ENCODE measurements at regions not wholly inside any gene's neighbourhood (a gene's known extent, or its start where the extent isn't known, plus 50 kb on each side); places are given as distances from the start of the nearest gene placed in this dataset.

DNA sequence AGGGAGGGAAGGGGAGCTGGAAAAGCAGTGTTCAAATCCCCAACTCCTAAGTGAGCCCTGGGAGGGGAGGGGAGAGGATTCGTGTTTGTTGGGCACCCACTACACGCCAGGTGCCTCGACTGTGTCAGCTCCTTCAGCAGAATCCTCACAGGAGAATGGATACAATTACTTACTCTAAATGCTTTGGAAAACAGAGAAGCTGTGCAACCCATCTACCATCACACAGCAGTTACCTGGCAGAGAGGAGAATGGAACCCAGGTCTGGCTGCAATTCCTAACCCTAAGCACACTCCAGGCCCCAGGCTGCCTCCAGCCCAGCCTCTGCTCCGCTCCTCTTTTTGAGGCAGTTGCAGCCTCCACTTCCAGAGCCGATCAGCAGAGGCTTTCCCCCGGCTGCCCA lies 86.4 kb upstream of the PTPN1 start:
- no peak for ATAC-seq
- Mint-ChIP-seq H3K36me3 (no peaks in the 10 kb centered on the region), H3K4me3 (no peak overlapping the region), H3K27ac (no peak overlapping the region), H3K9me3 (peaks cover 8% of the 10 kb centered on the region), H3K4me1 (peaks cover 9% of the 10 kb centered on the region; the same call in 1 of the 2 replicates), H3K27me3 (ENCODE audit: low read depth) (no peaks in the 10 kb centered on the region; the same call in 1 of the 2 replicates)
- ChIA-PET POLR2A (no interaction called here), CTCF (no interaction called here)
- no peak for DNase-seq (ENCODE audit: low spot score)
- TF ChIP-seq FOXP1 (CRISPR knock-in tag; IDR thresholded peaks at IDR 0.05; ENCODE audit: borderline replicate concordance), result no peak
- no peak for TF ChIP-seq GTF2I (CRISPR knock-in tag; conservative IDR thresholded peaks at IDR 0.05)
- TF ChIP-seq, protein P1, sequence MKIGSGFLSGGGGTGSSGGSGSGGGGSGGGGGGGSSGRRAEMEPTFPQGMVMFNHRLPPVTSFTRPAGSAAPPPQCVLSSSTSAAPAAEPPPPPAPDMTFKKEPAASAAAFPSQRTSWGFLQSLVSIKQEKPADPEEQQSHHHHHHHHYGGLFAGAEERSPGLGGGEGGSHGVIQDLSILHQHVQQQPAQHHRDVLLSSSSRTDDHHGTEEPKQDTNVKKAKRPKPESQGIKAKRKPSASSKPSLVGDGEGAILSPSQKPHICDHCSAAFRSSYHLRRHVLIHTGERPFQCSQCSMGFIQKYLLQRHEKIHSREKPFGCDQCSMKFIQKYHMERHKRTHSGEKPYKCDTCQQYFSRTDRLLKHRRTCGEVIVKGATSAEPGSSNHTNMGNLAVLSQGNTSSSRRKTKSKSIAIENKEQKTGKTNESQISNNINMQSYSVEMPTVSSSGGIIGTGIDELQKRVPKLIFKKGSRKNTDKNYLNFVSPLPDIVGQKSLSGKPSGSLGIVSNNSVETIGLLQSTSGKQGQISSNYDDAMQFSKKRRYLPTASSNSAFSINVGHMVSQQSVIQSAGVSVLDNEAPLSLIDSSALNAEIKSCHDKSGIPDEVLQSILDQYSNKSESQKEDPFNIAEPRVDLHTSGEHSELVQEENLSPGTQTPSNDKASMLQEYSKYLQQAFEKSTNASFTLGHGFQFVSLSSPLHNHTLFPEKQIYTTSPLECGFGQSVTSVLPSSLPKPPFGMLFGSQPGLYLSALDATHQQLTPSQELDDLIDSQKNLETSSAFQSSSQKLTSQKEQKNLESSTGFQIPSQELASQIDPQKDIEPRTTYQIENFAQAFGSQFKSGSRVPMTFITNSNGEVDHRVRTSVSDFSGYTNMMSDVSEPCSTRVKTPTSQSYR (CRISPR knock-in tag; IDR thresholded peaks at IDR 0.05), result no peak
- TF ChIP-seq ELF4 (CRISPR knock-in tag; IDR thresholded peaks at IDR 0.05; ENCODE audit: low read depth), result no peak
- TF ChIP-seq, protein P2, sequence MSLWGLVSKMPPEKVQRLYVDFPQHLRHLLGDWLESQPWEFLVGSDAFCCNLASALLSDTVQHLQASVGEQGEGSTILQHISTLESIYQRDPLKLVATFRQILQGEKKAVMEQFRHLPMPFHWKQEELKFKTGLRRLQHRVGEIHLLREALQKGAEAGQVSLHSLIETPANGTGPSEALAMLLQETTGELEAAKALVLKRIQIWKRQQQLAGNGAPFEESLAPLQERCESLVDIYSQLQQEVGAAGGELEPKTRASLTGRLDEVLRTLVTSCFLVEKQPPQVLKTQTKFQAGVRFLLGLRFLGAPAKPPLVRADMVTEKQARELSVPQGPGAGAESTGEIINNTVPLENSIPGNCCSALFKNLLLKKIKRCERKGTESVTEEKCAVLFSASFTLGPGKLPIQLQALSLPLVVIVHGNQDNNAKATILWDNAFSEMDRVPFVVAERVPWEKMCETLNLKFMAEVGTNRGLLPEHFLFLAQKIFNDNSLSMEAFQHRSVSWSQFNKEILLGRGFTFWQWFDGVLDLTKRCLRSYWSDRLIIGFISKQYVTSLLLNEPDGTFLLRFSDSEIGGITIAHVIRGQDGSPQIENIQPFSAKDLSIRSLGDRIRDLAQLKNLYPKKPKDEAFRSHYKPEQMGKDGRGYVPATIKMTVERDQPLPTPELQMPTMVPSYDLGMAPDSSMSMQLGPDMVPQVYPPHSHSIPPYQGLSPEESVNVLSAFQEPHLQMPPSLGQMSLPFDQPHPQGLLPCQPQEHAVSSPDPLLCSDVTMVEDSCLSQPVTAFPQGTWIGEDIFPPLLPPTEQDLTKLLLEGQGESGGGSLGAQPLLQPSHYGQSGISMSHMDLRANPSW (CRISPR knock-in tag; conservative IDR thresholded peaks at IDR 0.05; ENCODE audit: low read depth), result no peak
- TF ChIP-seq, protein P3, sequence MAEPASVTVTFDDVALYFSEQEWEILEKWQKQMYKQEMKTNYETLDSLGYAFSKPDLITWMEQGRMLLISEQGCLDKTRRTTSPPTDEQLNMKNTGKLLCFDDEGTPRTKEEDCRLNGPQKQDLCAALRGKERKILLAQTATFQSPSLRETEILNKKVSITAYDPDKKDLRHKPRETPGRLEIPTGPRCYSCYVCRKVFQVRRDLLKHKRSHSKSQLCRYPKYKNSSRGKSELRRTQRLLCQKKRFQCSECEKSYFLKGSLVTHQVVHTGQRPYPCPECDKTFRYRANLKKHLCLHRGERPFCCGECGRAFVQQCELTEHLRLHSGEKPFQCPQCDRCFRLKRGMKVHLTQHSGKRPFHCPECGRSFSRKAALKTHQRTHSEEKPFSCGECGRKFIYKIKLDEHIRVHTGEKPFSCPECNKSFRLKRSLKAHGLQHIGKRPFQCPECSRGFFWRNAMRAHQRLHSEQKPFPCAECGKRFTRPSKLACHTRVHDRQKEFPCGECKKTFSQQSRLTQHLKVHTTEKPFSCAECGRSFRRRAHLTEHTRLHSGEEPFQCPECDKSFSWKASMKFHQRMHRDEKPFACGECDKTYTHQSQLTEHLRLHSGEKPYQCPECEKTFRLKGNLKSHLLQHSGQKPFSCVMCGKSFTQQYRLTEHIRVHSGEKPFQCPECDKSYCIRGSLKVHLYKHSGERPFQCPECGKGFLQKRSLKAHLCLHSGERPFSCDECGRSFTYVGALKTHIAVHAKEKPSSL (CRISPR knock-in tag; conservative IDR thresholded peaks at IDR 0.05), result no peak
- TF ChIP-seq CBFB (CRISPR knock-in tag; IDR thresholded peaks at IDR 0.05; ENCODE audit: low read depth), result no peak
- no peak for TF ChIP-seq FOXJ3 (CRISPR knock-in tag; IDR thresholded peaks at IDR 0.05; ENCODE audit: borderline replicate concordance)
- no peak for TF ChIP-seq NFYB (CRISPR knock-in tag; conservative IDR thresholded peaks at IDR 0.05; ENCODE audit: low read depth)
- TF ChIP-seq IRF2 (CRISPR knock-in tag; IDR thresholded peaks at IDR 0.05; ENCODE audit: borderline replicate concordance, low read depth), result no peak
- no peak for TF ChIP-seq NR2C2 (CRISPR knock-in tag; IDR thresholded peaks at IDR 0.05)
- no peak for TF ChIP-seq ZNF121 (CRISPR knock-in tag; IDR thresholded peaks at IDR 0.05)
- TF ChIP-seq, protein P4, sequence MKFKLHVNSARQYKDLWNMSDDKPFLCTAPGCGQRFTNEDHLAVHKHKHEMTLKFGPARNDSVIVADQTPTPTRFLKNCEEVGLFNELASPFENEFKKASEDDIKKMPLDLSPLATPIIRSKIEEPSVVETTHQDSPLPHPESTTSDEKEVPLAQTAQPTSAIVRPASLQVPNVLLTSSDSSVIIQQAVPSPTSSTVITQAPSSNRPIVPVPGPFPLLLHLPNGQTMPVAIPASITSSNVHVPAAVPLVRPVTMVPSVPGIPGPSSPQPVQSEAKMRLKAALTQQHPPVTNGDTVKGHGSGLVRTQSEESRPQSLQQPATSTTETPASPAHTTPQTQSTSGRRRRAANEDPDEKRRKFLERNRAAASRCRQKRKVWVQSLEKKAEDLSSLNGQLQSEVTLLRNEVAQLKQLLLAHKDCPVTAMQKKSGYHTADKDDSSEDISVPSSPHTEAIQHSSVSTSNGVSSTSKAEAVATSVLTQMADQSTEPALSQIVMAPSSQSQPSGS (CRISPR knock-in tag; IDR thresholded peaks at IDR 0.05; ENCODE audit: borderline replicate concordance, low read depth), result no peak
- TF ChIP-seq, protein P5, sequence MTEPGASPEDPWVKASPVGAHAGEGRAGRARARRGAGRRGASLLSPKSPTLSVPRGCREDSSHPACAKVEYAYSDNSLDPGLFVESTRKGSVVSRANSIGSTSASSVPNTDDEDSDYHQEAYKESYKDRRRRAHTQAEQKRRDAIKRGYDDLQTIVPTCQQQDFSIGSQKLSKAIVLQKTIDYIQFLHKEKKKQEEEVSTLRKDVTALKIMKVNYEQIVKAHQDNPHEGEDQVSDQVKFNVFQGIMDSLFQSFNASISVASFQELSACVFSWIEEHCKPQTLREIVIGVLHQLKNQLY (CRISPR knock-in tag; IDR thresholded peaks at IDR 0.05), result no peak

DNA sequence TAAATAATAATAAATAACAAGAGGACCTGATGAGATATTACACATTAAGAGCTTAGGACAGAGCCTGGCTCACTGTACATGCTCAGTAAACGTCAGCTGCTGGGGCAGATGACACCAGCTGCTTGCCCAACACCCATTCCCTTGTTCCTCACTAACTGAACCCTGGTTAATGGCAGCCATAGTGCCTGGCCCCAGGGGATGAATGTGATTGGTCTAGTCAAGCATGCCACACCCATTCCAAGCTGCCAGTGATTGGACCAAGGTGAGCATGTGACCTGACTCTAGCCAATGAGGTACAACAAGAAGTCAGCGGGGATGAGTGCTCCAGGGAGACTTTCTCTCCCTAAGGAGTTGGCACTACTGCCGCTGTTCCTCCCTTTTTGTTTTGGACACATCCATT lies 85.1 kb upstream of the PTPN1 start:
- TF ChIP-seq, protein P6, sequence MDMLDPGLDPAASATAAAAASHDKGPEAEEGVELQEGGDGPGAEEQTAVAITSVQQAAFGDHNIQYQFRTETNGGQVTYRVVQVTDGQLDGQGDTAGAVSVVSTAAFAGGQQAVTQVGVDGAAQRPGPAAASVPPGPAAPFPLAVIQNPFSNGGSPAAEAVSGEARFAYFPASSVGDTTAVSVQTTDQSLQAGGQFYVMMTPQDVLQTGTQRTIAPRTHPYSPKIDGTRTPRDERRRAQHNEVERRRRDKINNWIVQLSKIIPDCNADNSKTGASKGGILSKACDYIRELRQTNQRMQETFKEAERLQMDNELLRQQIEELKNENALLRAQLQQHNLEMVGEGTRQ (CRISPR knock-in tag; IDR thresholded peaks at IDR 0.05), result peak; percentile 79
- TF ChIP-seq, protein P7, sequence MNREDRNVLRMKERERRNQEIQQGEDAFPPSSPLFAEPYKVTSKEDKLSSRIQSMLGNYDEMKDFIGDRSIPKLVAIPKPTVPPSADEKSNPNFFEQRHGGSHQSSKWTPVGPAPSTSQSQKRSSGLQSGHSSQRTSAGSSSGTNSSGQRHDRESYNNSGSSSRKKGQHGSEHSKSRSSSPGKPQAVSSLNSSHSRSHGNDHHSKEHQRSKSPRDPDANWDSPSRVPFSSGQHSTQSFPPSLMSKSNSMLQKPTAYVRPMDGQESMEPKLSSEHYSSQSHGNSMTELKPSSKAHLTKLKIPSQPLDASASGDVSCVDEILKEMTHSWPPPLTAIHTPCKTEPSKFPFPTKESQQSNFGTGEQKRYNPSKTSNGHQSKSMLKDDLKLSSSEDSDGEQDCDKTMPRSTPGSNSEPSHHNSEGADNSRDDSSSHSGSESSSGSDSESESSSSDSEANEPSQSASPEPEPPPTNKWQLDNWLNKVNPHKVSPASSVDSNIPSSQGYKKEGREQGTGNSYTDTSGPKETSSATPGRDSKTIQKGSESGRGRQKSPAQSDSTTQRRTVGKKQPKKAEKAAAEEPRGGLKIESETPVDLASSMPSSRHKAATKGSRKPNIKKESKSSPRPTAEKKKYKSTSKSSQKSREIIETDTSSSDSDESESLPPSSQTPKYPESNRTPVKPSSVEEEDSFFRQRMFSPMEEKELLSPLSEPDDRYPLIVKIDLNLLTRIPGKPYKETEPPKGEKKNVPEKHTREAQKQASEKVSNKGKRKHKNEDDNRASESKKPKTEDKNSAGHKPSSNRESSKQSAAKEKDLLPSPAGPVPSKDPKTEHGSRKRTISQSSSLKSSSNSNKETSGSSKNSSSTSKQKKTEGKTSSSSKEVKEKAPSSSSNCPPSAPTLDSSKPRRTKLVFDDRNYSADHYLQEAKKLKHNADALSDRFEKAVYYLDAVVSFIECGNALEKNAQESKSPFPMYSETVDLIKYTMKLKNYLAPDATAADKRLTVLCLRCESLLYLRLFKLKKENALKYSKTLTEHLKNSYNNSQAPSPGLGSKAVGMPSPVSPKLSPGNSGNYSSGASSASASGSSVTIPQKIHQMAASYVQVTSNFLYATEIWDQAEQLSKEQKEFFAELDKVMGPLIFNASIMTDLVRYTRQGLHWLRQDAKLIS (CRISPR knock-in tag; IDR thresholded peaks at IDR 0.05; ENCODE audit: borderline replicate concordance), result no peak
- no peak for TF ChIP-seq NFATC4 (CRISPR knock-in tag; IDR thresholded peaks at IDR 0.05)
- peak; percentile 56 for TF ChIP-seq NFYB (CRISPR knock-in tag; conservative IDR thresholded peaks at IDR 0.05; ENCODE audit: low read depth)
- no peak for TF ChIP-seq ZNF232 (CRISPR knock-in tag; IDR thresholded peaks at IDR 0.05)
- TF ChIP-seq IRF2 (CRISPR knock-in tag; IDR thresholded peaks at IDR 0.05; ENCODE audit: borderline replicate concordance, low read depth), result no peak
- TF ChIP-seq, protein P8, sequence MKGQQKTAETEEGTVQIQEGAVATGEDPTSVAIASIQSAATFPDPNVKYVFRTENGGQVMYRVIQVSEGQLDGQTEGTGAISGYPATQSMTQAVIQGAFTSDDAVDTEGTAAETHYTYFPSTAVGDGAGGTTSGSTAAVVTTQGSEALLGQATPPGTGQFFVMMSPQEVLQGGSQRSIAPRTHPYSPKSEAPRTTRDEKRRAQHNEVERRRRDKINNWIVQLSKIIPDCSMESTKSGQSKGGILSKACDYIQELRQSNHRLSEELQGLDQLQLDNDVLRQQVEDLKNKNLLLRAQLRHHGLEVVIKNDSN (CRISPR knock-in tag; IDR thresholded peaks at IDR 0.05), result peak; percentile 55; the same call in 1 of the 2 replicates
- peak; percentile 39; the same call in 1 of the 2 replicates for ATAC-seq
- POLR2A ChIA-PET, result no interaction called here
- H3K9me3 Mint-ChIP-seq, result peaks cover 8% of the 10 kb centered on the region
- H3K27ac Mint-ChIP-seq, result no peak overlapping the region
- H3K36me3 Mint-ChIP-seq, result no peaks in the 10 kb centered on the region
- H3K4me3 Mint-ChIP-seq, result no peak overlapping the region
- peaks cover 9% of the 10 kb centered on the region; the same call in 1 of the 2 replicates for H3K4me1 Mint-ChIP-seq
- CTCF ChIA-PET, result interaction anchor here (0.6 to 1.2 kb wide), 3 partner anchors 9 to 471 kb away, joined by 3 read pairs; no protein-coding TSS in a partner anchor
- H3K27me3 Mint-ChIP-seq (ENCODE audit: low read depth), result no peaks in the 10 kb centered on the region
- no peak for DNase-seq (ENCODE audit: low spot score)

Data from WTC11 (cell line).